GM12873 (cell line): ENCODE measurements at regions not wholly inside any gene's neighbourhood (a gene's known extent, or its start where the extent isn't known, plus 50 kb on each side); places are given as distances from the start of the nearest gene placed in this dataset.

Source experiments
- TF ChIP-seq, protein P1 (sequence below): IDR thresholded peaks from 2 replicates; pipeline ENCODE4 v1.5.1; 2012; ENCODE audit warnings: low read depth, mild to moderate bottlenecking, moderate library complexity, low read length, control low read depth; ENCODE audit not compliant: insufficient read depth; ENCODE audit errors: missing control alignments

DNA sequence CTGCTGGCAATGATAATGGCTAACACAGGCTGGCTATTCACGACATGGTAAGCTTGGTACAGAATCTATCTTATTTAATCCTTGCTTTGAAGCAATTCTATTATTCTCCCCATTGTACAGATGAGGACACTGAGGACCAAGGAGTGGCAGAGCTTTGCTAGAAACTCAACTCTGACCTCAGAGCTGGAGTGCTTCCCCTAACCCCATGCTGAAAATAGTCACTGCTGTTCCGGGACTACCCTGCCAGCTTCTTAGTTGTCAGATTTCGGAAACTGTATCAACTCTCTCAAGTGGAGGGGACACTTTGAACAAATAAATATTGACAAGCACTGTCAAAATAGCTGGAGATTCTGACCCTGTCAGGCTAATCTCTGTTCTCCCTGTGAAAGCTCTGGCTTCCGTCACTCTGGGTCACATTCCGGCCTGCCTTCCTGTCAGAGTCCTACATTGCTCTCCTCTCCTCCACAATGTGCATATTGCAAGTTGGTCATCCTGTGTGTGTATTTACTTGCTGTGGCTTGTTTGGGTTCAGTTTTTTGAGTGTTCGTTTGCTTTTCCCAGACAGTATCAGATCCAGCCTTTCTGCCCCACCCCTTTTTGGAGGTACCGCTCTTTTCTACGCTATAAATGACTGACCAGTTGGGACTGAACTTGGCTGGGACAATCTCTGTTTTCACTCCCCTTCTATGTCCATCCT, 134.3 kb upstream of the MAP1B start:
- TF ChIP-seq, protein P1, sequence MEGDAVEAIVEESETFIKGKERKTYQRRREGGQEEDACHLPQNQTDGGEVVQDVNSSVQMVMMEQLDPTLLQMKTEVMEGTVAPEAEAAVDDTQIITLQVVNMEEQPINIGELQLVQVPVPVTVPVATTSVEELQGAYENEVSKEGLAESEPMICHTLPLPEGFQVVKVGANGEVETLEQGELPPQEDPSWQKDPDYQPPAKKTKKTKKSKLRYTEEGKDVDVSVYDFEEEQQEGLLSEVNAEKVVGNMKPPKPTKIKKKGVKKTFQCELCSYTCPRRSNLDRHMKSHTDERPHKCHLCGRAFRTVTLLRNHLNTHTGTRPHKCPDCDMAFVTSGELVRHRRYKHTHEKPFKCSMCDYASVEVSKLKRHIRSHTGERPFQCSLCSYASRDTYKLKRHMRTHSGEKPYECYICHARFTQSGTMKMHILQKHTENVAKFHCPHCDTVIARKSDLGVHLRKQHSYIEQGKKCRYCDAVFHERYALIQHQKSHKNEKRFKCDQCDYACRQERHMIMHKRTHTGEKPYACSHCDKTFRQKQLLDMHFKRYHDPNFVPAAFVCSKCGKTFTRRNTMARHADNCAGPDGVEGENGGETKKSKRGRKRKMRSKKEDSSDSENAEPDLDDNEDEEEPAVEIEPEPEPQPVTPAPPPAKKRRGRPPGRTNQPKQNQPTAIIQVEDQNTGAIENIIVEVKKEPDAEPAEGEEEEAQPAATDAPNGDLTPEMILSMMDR: no peak

DNA sequence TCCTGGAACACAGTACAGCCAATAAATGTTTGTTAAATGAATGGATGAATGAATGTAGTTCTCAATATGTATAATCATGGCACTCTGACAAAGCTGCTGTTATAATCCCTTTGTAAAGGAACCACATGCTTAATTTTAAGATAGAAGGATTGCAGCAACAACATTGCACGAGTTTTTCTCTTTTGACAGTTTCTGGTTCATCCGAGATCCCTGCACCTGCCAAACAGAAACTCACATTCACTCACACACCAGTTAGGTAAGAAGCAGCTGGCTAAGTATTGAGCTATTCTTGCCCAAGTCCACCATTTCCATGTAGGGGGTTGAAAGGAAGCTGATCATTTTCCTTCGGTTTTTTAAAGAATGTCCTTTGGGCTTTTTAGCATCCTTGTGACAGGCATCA, 133.7 kb upstream of the MAP1B start:
- TF ChIP-seq, protein P1: no peak

DNA sequence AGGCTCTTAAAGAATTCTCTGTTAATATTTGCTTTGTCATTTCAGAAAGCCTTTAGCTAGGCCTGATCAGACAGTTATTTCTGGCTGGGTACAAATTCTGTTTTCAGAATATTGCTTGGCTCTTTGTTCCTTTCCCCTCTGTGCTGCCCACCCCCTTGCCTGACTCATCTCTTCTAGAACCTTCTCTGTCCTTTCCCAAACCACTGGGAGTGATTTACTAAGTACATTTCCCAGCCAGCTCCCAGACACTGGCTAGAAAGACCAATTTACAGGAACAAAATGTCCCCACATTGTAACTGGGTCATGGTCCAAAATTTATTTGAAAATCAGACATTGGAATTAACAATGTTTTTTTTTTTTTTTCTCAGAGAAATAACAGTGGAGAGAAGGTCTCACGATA, 133.1 kb upstream of the MAP1B start:
- TF ChIP-seq, protein P1: no peak

DNA sequence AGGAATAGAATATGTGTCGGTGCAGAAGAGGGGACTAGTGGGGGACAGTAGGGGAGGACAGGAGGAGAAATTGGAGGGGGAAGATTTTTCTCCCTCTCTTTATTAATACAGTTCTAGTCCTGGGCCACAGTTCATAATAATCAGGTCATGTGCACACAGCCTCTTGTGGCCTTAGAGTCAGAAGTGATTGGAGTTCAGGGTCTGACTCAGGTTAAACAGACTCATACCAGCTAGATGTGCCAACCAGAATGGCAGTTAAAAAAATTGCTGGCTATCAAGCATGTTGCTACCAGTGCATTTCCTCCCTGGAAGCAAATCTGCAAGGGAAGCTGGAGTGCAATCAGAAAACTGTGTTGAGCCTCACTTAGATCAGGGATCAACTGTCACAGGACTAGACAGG, 132.7 kb upstream of the MAP1B start:
- TF ChIP-seq, protein P1: no peak

DNA sequence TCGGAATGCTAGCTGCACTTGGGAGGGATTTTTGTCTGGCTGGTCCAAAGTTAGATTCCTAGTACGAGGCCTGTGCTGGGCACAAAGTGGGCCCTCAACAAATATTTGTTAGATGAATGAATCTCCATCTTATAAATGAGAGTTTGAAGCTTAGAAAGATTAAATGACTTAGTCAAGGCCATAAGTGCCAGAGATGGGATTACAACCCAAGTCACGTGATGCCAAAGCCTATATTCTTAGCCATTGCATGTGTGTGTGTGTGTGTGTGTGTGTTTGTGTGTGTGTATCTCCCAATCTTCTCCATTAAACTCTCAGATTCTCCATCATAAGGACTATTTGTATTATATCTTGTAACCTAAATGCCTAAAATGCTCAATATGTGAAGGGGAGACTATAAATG, 130.8 kb upstream of the MAP1B start:
- TF ChIP-seq, protein P1: no peak

DNA sequence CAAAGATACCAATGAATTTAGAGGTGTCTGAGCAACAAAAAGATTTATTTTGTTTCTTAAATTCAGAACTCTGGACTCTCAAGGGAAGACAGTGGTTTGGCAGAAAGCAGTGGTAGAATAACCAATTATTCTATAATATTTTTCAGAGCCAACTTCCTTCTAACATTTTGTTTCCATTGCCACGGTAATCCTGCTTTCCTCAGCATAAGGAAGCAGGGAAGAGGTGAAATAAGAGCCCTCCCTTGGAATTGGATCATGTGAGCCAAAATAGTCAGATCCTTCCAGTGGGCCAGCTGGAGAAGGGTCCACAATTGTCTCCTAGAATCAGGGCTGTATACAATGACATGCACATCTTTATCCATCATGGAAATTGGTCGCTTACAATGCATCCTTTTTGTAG, 130.0 kb upstream of the MAP1B start:
- TF ChIP-seq, protein P1: no peak

DNA sequence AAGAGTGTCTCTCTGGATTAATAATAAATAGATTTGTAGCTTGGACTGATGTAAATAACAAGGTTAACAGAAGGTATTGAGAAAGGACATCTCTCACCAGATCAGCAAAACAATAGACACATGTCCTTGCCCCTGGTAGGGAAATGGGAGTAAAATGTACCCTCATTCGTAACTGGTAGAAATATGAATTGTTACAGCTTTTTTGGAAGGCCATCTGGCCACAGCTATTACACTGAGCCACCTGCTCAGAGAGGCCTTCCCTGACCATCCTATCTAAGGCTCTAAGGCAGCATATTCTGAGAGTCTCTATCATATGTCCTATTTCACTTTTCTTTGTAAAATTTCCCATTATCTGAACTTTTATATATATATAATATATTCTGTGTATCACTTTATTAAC, 129.1 kb upstream of the MAP1B start:
- TF ChIP-seq, protein P1: no peak
